ENCODE measurements at regions not wholly inside any gene's neighbourhood (a gene's known extent, or its start where the extent isn't known, plus 50 kb on each side); places are given as distances from the start of the nearest gene placed in this dataset.

DNA sequence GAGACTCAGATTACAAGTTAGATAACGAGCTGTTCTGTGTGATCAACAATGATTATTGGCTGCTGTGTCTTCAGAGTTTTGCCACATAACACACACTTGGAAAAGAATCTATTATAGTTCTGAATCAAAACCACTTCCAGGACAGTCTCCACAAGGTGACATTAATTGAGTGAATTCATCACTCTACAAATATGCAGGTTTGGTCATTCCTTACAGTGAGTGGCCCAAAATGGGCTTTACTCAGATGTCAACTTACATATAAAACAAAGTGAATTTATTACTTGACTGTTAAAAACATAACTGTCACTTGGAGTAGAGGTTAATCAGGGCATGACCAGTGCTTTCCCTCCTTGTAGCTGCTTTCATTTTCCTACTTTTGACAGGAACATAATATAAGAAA lies 984.3 kb downstream of the REEP3 start:
- DNase-seq (ENCODE audit: low spot score) = no peak

DNA sequence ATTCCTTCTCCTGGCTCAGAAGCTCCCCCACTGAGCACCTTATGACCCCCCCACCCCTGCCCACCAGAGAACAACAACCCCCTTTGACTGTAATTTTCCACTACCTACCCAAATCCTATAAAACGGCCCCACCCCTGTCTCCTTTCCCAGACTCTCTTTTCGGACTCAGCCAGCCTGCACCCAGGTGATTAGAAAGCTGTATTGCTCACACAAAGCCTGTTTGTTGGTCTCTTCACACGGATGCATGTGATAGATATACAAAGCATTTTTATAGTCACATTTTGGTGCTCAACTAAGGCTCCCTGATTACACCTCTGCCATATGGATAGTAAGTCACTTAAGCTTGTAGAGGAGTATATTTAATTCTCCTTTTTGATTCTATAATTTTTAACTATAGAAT lies 985.8 kb downstream of the REEP3 start:
- no peak for DNase-seq (ENCODE audit: low spot score)

DNA sequence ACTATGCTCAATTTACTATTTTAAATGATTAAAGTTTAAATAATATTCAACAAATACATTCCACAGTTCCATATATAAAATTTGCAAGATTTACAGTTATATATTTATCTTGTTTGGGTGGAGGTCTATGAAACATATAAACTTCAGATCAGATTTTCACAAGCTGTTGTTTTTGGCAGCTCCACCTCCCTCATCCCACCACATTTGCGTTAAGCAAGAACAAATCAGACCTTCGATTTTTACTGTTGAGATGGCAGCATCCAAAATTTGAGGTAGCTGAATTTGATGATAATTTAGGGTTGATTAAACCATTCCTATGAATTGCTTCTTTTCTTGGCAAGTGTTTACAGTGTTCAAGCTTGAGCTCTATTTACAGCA lies 986.4 kb downstream of the REEP3 start:
- no peak for DNase-seq (ENCODE audit: low spot score)

DNA sequence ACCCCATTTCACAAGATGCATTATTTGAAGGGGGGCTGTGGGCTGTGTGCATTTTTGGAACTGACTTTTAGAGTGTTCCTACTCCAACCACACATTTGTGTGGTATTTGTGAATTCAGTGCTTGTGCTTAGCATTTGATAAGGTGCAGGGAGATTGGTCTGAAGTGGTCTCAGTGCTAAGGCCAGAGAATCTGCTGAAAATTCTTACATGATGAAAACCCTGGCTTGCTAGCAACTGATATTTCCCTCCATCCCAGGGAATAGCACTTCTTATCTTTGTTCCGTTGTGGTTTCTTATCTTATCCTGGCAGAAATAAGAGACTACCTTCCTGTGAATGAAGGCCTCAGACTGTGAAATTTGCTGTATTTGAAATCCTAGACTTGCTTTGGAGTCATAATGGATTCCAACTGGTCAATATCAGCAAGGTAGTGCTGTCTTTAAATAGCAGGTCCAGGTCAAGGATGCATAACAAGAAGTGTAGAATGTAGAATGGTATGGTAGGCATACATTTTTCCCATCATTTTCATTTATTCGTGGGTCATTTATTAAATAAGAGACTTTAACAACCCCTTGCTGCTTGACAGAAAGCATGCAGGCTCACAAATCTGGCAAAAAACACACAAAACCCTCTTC lies 986.9 kb downstream of the REEP3 start:
- no peak for DNase-seq (ENCODE audit: low spot score)

DNA sequence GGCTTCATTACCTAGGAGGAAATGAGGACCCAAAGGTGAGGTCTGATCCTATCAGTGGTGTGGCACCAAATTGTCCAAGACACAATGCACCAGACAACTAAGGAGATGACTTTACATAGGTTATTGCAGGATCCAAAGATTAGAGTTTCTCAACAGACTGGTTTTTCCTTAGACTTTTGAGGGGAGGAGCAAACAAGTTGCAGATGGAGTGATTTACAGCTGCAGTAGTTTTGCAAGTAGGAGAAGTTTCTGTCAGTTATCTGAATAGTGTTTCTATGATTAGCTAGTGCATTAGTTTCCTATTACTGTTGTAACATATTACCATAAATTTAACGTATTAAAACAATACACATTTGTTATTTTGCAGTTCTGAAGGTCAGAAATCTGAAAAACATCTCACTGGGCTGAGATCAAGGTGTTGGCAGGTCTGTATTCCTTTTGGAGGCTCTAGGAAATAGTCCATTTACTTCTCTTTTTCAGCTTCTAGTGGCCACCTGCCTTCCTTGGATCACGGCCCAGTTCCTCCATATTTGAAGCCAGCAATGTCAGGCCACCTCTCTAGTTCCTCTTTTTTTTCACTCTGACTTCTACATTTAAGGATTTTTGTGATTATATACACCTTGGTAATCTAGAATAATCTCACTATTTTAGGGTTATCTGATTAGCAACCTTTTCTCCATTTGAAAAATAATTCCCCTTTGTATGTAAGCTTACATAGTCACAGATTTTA lies 994.9 kb downstream of the REEP3 start:
- DNase-seq (ENCODE audit: low spot score) = no peak

DNA sequence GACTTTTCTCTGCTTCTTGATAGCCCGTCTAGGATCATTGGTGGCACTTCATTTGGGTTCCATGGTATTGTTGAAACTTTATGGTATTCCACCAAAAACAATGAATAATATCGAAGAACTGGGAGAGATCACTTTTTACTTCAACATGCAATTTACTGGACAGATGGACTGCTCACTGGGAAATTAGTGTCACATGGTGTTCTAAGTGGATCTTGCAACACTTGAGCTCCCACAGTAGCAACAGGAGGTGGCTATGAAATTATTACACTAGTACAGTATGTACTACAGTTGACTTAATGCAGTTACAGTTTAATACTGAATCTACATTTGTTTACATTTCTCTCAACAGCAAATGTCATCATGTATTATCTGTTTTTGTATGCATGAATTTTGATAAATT lies 997.3 kb downstream of the REEP3 start:
- DNase-seq (ENCODE audit: low spot score) = no peak

DNA sequence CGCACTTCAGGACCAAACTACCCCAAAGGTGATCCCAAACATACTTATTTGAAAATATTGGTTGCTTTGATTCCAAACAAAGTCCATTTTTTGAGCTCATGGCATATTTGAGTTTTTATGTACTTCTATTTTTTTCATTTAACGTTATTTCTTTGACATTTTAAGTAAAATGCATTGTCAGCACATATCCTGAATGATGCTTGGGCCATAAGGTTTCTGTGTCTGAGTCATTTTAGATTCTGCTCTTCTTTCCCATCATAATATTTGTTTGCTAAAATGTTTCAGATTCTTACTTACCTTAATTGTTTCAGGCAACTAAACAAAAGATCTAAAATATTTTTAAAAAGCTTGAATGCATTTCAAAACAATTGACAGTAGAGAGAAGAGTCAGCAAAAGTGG lies 998.2 kb downstream of the REEP3 start:
- DNase-seq (ENCODE audit: low spot score) = no peak

DNA sequence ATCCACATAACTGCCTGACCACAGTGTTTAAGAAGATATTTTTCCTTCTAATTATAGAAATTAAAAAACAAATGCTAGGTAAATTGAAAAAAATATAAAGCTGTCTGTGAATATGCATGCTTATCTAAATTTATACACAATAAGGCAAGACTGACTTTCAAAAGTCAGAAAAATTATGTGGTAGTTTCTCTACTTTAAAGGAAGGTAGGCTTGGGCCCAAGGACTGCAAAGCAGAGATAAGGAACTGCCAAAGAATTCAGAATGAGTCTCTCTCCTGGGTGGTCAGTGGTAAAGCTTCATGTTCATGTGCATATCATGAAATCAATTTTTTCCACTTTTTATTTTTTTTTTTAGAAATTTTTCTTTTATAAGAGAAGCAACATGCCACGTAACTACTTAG lies 998.6 kb downstream of the REEP3 start:
- no peak for DNase-seq (ENCODE audit: low spot score)

GRCh38 chr10:64523065-64523759 lies 1002.0 kb downstream of the REEP3 start:
- no peak for DNase-seq (ENCODE audit: low spot score)

DNA sequence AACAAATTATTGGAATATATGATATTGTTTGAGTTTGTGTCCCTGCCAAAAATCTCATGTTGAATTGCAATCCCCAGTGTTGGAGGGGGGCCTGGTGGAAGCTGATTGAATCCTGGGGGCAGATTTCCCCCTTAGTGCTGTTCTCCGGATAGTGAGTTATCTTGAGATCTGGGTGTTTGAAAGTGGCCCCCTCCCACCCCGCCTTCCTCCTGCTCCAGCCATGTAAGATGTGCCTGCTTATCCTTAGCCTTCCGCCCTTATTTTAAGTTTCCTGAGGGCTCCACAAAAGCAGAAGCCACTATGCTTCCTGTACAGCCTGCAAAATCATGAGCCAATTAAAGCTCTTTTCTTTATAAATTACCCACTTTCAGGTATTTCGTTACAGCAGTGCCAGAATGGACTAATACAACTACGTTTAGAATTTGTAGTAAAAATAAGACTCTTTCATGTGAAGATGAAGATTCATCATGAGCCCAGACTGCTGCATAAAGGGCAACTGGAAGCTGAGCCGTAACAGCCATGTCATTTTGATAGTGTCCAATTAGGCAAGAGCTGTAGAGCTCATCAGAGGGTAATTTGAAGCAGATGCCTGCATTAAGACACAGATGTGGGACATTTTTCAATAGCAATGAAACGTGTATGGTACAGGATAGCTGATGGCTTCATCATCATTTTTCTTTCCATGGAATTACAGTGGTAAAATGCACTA lies 1007.2 kb downstream of the REEP3 start:
- no peak for DNase-seq (ENCODE audit: low spot score)

DNA sequence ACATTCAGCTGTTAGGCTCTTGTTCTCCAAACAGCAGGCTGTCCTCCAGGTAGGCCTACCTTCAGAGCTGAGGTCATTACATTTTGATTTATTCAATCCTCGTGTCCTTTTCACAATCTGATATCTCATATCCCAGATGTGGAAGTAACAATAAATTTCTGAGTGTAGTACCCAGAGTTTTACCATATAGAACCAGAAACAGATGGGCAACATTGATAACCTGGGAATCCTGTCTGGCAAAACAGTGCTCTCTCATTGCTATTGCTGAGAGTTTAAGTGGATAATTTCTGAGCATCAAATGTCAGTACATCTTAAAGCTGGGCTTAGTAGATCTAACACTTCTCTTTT lies 1007.8 kb downstream of the REEP3 start:
- DNase-seq (ENCODE audit: low spot score) = no peak

GRCh38 chr10:64534616-64535015 lies 1013.4 kb downstream of the REEP3 start:
- no peak for DNase-seq (ENCODE audit: low spot score)

DNA sequence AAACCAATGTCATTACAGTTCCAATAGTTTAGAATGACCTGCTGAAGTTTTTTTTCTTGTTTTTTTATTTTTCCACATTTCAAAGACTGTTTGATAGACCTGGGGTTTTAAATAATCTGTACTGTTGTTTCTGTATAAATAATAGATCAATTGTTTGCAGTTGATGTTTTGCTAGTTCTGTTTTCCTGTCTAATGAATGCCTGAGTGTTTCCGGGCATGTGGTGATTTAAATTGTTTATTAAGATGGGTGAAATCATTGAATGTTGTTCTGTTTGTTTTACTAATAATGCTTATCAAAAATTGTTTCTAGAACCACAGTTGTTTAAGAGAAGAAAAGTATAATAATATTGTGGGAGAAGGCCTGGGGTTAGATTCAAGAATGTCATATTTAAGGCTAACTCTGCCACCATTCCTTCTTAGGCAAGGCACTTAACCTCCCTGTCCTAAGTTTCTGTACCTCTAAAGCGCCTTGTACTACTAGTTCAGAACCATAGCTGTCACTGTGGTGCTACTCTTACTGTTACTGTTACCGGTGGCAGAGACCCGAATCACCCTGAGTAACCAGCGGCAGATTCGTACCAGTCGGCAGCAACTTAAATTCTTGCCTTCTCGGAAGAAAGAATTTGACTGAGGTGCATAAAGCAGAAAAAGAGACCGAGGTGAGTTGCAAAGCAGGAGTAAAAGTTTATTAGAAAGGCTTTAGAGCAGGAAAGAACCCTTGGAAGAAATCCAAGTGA lies 1014.1 kb downstream of the REEP3 start:
- DNase-seq (ENCODE audit: low spot score) = no peak

- DNase-seq (ENCODE audit: low spot score) = no peak
Measured at GRCh38 chr10:64537112-64537511, 1015.9 kb downstream of the REEP3 start.

- no peak for DNase-seq (ENCODE audit: low spot score)
Measured at GRCh38 chr10:64537928-64538327, 1016.7 kb downstream of the REEP3 start.

DNA sequence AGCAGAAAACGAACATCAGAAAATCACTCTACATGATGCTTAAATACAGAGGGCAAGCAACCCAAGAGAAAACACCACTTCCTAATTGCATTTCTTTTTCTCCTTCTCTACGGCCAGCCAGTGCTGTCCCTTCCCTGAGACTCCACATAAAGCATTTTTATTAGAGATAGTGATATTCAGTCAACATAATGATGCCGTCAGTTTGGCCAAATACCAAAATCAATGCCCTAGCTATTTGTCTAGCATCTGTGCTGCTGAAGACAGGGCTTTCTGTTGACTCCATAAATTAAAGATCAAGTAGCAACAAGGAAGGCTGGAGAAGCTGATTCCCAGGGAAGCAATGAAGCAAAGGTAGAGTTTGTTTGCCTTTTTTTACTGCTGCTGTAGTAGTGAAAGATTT lies 1024.9 kb downstream of the REEP3 start:
- DNase-seq (ENCODE audit: low spot score) = no peak

- no peak for DNase-seq (ENCODE audit: low spot score)
Measured at GRCh38 chr10:64547168-64547567, 1026.0 kb downstream of the REEP3 start.

DNA sequence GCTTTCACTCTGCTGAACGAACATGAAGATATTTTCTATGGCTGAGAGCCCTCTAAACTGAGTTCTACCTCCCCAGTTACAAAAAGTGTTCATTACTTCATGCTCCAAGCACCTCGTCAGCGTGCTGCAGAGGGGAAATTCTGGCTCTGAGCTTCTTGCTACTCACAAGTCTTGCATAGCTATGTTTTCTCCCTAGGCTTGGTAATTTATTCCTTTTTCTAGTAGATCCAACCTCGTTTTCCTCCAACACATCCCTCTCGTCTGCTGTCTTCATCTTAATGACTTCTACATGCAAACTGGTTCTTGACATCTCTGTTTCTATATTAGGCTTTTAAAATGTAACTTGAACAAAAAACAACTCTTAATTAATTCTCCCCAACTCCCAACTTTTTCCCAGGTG lies 1034.5 kb downstream of the REEP3 start:
- no peak for DNase-seq (ENCODE audit: low spot score)

GRCh38 chr10:64558094-64558835 lies 1037.1 kb downstream of the REEP3 start:
- no peak for DNase-seq (ENCODE audit: low spot score)

DNA sequence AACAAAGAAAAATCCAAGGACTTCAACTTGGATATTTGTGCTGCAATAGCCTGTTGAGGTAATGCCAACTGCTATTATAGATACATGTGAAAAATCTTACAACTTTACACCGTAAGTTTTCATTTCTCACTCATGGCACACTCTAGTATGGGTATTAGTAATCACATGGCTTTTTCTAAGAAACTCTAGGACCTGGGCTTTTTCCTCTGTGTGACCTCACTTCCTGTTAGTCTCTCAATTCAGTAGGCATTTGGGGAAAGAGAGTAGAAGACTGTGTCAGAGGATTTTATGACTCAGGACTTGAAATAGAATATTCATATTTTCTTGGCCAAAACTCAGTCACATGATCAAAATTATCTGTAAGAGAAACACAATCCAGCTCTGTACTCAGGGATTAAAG lies 1049.9 kb downstream of the REEP3 start:
- DNase-seq (ENCODE audit: low spot score) = no peak

DNA sequence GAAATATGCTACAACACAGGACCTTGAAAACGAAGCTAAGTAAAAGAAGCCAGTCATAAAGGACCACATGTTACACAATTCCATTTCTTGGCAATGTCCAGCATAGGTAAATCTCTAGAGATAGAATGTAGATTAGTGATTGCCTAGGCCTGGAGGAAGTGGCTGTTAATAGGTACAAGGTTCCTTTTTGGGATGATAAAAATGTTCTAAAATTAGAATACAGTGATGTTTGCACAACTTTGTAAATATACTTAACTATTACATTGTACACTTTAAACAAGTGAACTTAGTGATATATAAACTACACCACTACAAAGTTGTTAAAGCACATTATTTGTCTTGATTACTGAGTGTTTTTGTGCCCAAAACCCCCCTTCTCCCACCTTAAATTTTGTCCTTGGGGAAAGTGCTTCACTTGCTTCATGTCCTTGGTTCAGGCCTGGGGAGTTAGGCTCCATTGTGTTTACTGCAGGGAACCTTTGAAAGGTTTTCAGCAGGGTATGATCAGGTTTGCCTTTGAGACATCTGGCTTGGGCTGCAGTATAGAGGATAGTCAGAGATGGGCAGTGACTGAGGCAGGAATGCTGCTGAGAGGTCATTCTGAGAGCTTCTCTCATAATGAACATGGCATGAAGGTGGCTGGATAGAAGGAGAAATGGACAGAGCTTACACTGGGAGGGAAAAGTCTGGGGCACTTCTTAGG lies 1052.6 kb downstream of the REEP3 start:
- no peak for DNase-seq (ENCODE audit: low spot score)
